SJCRH30 (cell line): ENCODE measurements at regions not wholly inside any gene's neighbourhood (a gene's known extent, or its start where the extent isn't known, plus 50 kb on each side); places are given as distances from the start of the nearest gene placed in this dataset.

Experiments used
- DNase-seq, 2 experiments: peaks; one replicate each; pipeline ENCODE4 v3.0.0-alpha.2; 2015 to 2020
- H3K27ac ChIP-seq: fragments of 250-450 bp; sonication (Bioruptor Pico); 2 replicates; pipeline ENCODE4 v1.5.1; 2020; ENCODE audit warnings: mild to moderate bottlenecking, moderate library complexity
- H3K27me3 ChIP-seq: fragments of 250-450 bp; sonication (Bioruptor Pico); 2 replicates; pipeline ENCODE4 v1.5.1; 2020; ENCODE audit warnings: mild to moderate bottlenecking, moderate library complexity
- H3K36me3 ChIP-seq: fragments of 250-450 bp; sonication (Bioruptor Pico); 2 replicates; pipeline ENCODE4 v1.5.1; 2020; ENCODE audit warnings: mild to moderate bottlenecking, moderate library complexity
- H3K4me1 ChIP-seq: fragments of 250-450 bp; sonication (Bioruptor Pico); 2 replicates; pipeline ENCODE4 v1.5.1; 2020; ENCODE audit warnings: mild to moderate bottlenecking, moderate library complexity
- H3K4me3 ChIP-seq: fragments of 250-450 bp; sonication (Bioruptor Pico); 2 replicates; pipeline ENCODE4 v1.5.1; 2020; ENCODE audit warnings: mild to moderate bottlenecking, moderate library complexity
- H3K9me3 ChIP-seq: fragments of 250-450 bp; sonication (Bioruptor Pico); replicated peaks from 2 replicates; pipeline ENCODE4 v1.5.1; 2020; ENCODE audit warnings: mild to moderate bottlenecking, moderate library complexity

DNA sequence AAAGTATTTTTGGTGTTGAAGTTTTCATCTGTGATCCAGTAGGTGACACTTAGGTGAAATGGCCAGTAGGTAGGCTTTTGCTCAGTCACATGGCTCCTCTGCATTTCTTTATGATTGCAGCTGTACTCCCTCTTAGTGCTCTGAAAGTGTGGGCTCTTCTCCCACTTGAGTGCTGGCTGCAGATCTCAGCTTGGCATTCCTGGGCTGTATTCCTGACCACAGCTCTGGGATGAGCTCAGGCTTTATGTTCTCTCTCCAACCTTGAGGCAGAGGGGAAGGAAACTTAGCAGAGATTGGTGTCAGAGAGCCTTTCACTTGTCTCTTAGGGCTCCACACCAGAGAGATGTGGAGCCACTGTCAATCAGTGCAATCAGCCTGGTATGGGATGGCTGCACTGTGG, 254.3 kb downstream of the NDFIP2 start:
- DNase-seq, result peak in 1 of 2 experiments; percentile 26
- Histone ChIP-seq H3K36me3 (no peaks in the 10 kb centered on the region), H3K4me1 (peaks cover 2% of the 10 kb centered on the region), H3K4me3 (no peak overlapping the region), H3K27me3 (no peaks in the 10 kb centered on the region), H3K9me3 (peaks cover 18% of the 10 kb centered on the region; the same call in 1 of the 2 replicates), H3K27ac (no peak overlapping the region)

DNA sequence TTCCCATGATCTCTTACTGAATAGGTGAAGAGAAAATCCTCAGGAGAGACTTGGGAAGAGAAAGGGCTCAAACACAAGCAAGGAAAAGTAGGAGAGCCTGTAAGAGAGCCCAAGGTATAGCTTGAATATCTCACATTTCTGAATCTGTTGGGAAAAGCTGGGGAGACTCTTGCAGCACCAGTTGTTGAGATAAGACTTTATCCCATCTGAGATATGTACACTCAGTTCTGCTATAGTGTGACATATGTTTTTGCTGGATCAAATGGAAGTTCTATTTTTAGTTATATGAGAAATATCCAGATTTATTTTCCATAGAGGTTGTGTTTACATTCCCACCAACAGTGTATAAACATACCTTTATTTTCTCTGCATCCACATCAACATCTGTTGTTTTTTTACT, 246.1 kb downstream of the NDFIP2 start:
- Histone ChIP-seq H3K9me3 (peaks cover 26% of the 10 kb centered on the region), H3K27ac (peak overlapping the region; percentile 98), H3K27me3 (no peaks in the 10 kb centered on the region), H3K4me1 (peaks cover 47% of the 10 kb centered on the region), H3K36me3 (no peaks in the 10 kb centered on the region), H3K4me3 (no peak overlapping the region)
- peak in 1 of 2 experiments; percentile 43 for DNase-seq

DNA sequence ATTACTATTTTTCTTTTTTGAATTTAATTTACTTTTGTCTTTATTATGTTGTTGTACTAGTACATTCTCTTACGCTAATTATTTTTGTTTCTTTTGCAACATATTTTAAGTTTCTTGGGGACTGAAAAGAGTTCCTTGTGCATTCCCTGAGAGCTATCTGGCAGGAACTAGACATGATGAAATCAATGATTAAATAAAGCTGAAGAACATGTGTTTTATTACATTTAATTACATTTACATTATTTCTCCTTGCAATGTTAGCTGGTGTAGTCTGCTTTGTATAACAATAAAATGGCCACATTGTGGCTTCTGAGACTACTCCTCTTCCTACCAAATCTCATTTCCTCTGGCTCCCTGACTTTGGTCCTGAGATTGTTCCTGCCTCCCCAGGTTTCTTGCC, 244.9 kb downstream of the NDFIP2 start:
- Histone ChIP-seq H3K36me3 (no peaks in the 10 kb centered on the region), H3K4me1 (peaks cover 47% of the 10 kb centered on the region), H3K4me3 (no peak overlapping the region), H3K27me3 (no peaks in the 10 kb centered on the region), H3K27ac (peak overlapping the region; percentile 98), H3K9me3 (peaks cover 18% of the 10 kb centered on the region)
- peak in 1 of 2 experiments; percentile 27 for DNase-seq

DNA sequence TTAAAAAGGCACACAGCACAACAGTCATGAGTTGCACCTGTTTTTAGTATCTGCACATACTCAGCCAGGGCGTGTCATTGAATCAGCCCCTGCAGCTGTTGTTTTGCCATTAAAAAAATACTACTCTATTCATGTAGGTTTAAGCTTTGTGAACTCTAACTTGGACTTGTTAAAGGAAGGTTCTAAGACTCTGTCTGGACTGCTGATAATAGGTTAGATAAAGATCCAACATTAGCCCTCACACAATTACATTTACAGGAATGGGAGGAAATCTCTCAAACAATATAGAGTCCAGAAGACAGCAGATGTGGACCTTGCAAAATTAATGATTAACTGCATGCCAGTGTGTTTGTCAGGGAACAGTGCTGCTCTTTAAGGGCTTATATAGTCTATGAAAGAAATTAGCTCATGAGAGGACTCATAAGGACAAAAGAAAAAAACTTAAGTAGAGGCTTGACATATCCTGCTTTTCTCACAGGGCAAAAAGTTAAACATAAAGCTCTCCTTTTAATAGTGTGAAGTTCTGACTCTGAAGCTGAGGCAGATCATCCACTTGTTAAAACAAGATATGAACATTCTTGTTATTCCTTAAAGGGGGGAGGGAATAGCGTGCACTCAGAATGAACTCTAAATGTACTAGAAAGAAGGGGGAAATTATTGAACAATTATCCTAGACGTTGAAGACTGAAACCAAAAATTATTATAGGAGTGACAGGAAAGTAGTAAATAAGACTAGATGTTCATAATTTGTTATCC, 243.6 kb downstream of the NDFIP2 start:
- Histone ChIP-seq H3K36me3 (no peaks in the 10 kb centered on the region), H3K9me3 (peaks cover 13% of the 10 kb centered on the region), H3K27me3 (no peaks in the 10 kb centered on the region), H3K27ac (peak overlapping the region; percentile 98), H3K4me1 (peaks cover 47% of the 10 kb centered on the region), H3K4me3 (no peak overlapping the region)
- DNase-seq, result peak; percentile 84 to 95

DNA sequence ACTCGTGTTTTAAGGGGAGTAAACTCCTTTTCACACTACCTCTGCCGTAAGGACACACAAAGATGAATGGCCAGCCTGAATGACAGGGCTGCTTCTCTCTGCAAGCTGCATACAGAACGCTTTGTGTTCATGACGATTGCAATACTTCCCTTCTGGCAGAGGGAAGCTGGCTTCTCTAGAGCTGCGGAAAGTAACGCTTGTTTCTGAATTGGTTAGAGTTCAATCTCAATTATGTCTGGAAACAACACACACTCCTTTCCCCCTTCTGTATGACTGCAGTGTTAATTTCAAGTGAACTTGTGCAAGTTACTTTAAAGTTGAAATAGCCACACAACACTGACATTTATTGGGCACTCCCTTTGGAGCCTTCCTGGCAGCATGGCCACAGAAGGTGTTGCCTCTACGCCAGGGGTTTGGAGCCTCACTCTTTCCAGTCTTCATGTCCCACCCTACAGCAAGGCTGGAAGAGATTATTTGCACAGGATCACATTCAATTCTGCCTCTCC, 242.6 kb downstream of the NDFIP2 start:
- no peaks in the 10 kb centered on the region for H3K36me3 ChIP-seq
- DNase-seq, result peak; percentile 43 to 73
- no peaks in the 10 kb centered on the region for H3K27me3 ChIP-seq
- H3K4me3 ChIP-seq, result no peak overlapping the region
- H3K9me3 ChIP-seq, result peaks cover 6% of the 10 kb centered on the region; the same call in 1 of the 2 replicates
- peak overlapping the region; percentile 98 for H3K27ac ChIP-seq
- peaks cover 47% of the 10 kb centered on the region for H3K4me1 ChIP-seq

DNA sequence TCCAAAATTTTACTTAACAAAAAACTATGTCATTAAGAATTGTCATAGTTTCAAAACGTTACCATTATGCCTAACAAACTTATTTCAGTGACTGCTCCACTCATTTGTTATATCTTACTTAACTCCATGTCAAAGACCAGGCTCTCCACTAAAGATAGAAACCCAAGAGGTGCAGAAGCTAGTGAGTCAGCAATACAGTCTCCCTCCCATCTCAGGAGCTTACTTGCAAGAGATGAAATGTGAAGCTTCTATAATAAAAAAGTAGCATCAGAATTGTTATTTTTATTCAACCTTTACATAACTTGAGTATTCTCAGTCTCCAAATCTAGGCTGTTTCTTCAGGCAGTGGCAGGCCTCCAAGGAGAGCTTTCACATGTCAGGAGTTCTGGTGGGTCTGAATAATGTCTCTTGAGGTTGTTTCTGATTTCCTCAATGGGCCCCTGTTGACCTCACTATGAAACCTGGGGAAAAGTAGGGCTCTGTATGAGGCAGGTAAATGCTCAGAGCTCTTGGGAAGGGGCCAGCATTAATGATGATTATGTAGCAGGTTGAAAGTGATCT, 242.0 kb downstream of the NDFIP2 start:
- peak overlapping the region; percentile 98 for H3K27ac ChIP-seq
- no peaks in the 10 kb centered on the region for H3K27me3 ChIP-seq
- no peak overlapping the region for H3K4me3 ChIP-seq
- peaks cover 47% of the 10 kb centered on the region for H3K4me1 ChIP-seq
- no peaks in the 10 kb centered on the region for H3K36me3 ChIP-seq
- 0 out of 2 replicates have a peak, but pooled peaks cover 3% of the 10 kb centered on the region for H3K9me3 ChIP-seq
- no peak for DNase-seq

DNA sequence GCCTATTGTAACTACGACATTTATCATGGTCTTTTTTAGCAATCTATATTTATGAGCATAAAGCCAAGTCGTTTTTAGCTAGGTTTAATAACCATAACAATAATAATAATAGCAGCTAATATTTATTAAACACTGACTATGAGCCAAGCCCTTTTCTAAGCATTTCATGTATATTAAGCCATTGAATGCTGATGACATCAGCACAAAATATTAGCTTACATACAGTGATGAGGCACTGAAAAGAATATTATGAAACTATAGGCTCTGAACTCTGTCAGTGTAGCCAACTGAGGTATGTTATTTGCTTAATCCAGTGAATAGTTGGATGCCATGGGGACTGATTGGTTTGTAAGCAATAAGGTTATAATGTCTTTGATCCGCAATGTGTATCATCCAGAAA, 235.2 kb downstream of the NDFIP2 start:
- DNase-seq, result no peak
- Histone ChIP-seq H3K27me3 (no peaks in the 10 kb centered on the region), H3K4me1 (peaks cover 17% of the 10 kb centered on the region), H3K4me3 (no peak overlapping the region), H3K9me3 (0 out of 2 replicates have a peak, but pooled peaks cover 3% of the 10 kb centered on the region), H3K27ac (no peak overlapping the region), H3K36me3 (no peaks in the 10 kb centered on the region)

DNA sequence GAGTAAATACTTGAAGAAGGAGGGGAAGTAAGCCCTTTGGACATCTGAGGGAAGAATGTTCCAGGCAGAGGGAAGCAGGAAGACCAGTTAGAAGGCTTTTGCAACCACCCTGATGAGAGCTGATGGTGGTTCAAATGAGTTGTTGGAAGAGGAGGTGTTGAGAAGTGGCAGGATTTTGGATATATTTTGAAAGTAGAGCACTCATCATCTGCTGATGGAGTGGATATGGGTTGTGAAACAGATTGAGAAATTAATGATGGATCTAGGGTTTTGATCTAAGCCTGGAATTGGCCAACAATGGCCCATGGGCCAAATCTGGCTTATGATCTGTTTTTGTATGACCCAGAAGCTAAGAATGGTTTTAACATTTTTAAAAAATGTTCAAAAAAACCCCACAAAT, 230.7 kb downstream of the NDFIP2 start:
- no peaks in the 10 kb centered on the region for H3K36me3 ChIP-seq
- peaks cover 45% of the 10 kb centered on the region for H3K4me1 ChIP-seq
- no peaks in the 10 kb centered on the region for H3K27me3 ChIP-seq
- H3K9me3 ChIP-seq, result no peaks in the 10 kb centered on the region
- no peak overlapping the region for H3K4me3 ChIP-seq
- peak in 1 of 2 experiments; percentile 35 for DNase-seq
- H3K27ac ChIP-seq, result peak overlapping the region; percentile 95

DNA sequence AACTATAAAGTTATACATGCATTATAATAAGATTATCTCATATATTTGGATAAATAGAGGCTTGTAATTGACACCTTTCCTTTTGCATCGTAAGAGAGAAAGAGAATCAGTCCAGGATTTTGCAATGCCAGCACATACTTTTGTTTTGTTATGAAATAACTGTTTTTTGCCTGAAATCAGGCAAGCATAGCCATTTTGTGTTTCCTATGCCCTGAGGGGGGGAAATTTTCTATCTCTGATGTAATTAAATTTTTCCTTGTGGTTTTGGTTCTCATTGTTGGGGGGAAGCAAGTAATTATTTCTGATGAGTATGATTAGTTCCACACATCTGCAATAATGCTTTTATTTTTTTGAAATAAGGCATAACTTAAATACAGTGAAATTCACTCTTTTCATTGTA, 229.4 kb downstream of the NDFIP2 start:
- DNase-seq, result peak; percentile 71 to 93
- no peaks in the 10 kb centered on the region for H3K27me3 ChIP-seq
- H3K4me1 ChIP-seq, result peaks cover 45% of the 10 kb centered on the region
- no peaks in the 10 kb centered on the region for H3K9me3 ChIP-seq
- no peaks in the 10 kb centered on the region for H3K36me3 ChIP-seq
- H3K4me3 ChIP-seq, result no peak overlapping the region
- H3K27ac ChIP-seq, result peak overlapping the region; percentile 95

DNA sequence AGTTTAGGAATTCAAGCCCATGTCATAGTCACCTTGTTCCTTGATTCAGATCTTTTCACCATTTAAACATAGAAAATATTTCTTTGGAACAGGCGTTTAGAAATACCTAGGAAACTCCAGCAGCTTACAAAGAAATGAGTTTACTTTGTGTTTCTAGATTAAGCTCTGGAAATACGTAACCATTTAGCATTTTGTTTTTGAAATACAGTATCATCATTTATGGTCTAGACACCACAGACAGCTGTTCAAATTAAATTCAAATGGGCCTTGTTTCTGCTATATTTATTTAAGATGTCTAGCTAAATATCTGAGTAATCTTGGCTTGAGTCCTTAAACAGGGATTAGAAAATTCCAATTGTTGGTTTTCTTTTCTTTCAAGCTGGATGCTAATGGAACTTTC, 228.5 kb downstream of the NDFIP2 start:
- Histone ChIP-seq H3K27ac (peak overlapping the region; percentile 95), H3K4me1 (peaks cover 45% of the 10 kb centered on the region), H3K9me3 (no peaks in the 10 kb centered on the region), H3K27me3 (no peaks in the 10 kb centered on the region), H3K4me3 (no peak overlapping the region), H3K36me3 (no peaks in the 10 kb centered on the region)
- peak in 1 of 2 experiments; percentile 79 for DNase-seq

DNA sequence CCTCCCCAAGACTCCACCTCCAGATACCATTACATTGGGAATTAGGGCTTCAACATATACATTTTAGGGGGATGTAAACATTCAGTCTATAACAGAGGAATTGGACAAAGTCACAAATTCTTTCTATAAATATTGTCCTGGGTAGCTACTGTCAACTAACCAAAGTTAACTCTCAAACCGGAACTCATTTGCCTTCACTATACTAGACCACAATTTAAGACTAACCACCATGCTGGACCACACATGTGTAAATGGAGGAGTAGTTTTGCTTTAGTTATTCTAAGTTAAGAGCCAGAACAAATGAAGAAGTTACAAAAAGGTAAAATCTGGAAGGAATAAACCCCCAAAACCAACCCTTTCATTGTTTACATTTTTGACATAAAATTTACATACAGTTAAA, 222.8 kb downstream of the NDFIP2 start:
- Histone ChIP-seq H3K9me3 (peaks cover 9% of the 10 kb centered on the region), H3K27me3 (no peaks in the 10 kb centered on the region), H3K36me3 (no peaks in the 10 kb centered on the region), H3K27ac (no peak overlapping the region), H3K4me3 (no peak overlapping the region), H3K4me1 (peaks cover 12% of the 10 kb centered on the region)
- no peak for DNase-seq

DNA sequence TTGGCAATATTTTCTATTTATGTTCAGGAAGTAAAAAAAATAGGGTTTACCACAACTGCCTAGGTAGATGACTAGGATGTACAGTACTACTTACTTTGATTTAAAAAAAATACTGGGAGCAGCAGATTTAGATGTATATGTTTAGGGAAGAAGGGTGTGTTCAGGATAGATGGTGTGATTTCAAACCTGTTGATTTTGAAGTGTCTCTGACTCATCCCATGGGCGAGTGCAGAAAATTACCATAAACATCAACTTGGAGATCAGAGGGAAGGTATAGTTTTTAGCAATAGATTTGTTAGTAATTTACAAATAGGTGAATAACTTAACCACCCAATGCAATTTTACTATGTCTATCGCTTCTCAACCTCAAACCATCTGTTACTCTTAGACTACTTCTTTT, 214.8 kb downstream of the NDFIP2 start:
- DNase-seq, result no peak
- Histone ChIP-seq H3K27me3 (no peaks in the 10 kb centered on the region), H3K9me3 (0 out of 2 replicates have a peak, but pooled peaks cover 3% of the 10 kb centered on the region), H3K4me3 (no peak overlapping the region), H3K36me3 (no peaks in the 10 kb centered on the region), H3K4me1 (peaks cover 24% of the 10 kb centered on the region), H3K27ac (no peak overlapping the region)

DNA sequence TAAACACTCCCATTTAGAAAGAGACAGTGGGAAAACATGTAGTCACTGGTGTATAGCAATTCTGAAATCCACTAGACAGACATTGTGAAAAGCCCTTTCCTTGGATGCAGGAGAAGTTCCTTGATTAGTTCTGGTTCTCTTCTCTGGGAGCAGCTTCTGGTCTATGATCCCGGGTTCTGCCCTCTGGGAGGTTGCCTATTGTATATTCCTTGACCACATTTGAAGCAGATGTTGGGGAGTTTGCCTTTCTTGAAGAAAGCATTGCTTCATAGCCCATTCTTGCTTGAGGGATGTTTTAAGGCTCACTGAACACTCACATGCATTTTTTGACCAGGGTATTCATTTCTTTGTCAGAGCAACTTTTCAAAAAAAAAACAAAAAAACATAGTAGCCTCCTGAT, 211.9 kb downstream of the NDFIP2 start:
- H3K4me1 ChIP-seq, result peaks cover 32% of the 10 kb centered on the region
- peak; percentile 10 to 59 for DNase-seq

DNA sequence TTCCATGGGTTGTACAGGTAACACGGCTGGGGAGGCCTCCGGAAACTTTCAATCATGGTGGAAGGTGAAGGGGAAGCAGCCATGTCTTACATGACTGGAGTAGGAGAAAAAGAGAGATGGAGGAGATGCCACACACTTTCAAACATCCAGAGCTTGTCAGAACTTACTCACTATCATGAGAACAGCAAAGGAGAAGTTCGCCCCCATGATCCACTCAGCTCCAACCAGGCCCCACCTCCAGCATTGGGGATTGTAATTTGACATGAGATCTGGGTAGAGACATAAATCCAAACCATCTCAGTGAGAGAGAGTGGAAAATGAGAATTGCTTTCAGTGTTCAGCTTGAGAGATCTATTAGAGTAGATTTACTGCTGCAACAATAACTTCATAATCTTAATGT, 210.9 kb downstream of the NDFIP2 start:
- no peak for DNase-seq
- no peaks in the 10 kb centered on the region for H3K27me3 ChIP-seq
- H3K4me1 ChIP-seq, result peaks cover 32% of the 10 kb centered on the region
- 0 out of 2 replicates have a peak, but pooled peaks cover under 1% of the 10 kb centered on the region for H3K9me3 ChIP-seq
- no peak overlapping the region for H3K4me3 ChIP-seq
- no peaks in the 10 kb centered on the region for H3K36me3 ChIP-seq
- H3K27ac ChIP-seq, result peak overlapping the region; percentile 55; the same call in 1 of the 2 replicates

More for the DNA sequence above, 211.9 kb downstream of the NDFIP2 start:
- no peaks in the 10 kb centered on the region for H3K36me3 ChIP-seq
- H3K27ac ChIP-seq, result peak overlapping the region; percentile 55
- no peaks in the 10 kb centered on the region for H3K27me3 ChIP-seq
- H3K9me3 ChIP-seq, result 0 out of 2 replicates have a peak, but pooled peaks cover 3% of the 10 kb centered on the region
- H3K4me3 ChIP-seq, result no peak overlapping the region

DNA sequence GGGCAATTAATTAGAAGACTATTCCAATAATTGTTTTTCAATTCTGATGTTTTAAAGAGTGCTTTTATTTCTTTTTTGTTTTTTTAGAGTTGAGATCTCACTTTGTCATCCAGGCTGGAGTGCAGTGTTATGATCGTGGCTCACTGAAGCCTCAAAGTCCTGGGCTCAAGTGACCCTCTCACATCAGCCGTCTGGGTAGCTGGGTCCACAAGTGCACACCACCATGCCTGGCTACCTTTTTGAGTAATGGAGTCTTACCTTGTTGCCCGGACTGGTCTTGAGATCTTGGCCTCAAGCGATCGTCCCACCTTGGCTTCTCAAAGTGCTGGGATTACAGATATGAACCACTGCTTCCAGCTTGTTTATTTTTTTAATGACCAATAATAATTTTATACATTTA, 207.8 kb downstream of the NDFIP2 start:
- Histone ChIP-seq H3K27ac (no peak overlapping the region), H3K36me3 (no peaks in the 10 kb centered on the region), H3K4me3 (no peak overlapping the region), H3K9me3 (no peaks in the 10 kb centered on the region), H3K4me1 (peaks cover 36% of the 10 kb centered on the region), H3K27me3 (no peaks in the 10 kb centered on the region)
- DNase-seq, result no peak
